Skeletal muscle satellite cell (primary cell): ENCODE measurements at regions not wholly inside any gene's neighbourhood (a gene's known extent, or its start where the extent isn't known, plus 50 kb on each side); places are given as distances from the start of the nearest gene placed in this dataset.

Source experiments
- H3K27me3 ChIP-seq: 2 replicates; pipeline ENCODE4 v1.7.0; 2013; ENCODE audit warnings: low read length; ENCODE audit not compliant: control insufficient read depth, insufficient read depth
- H3K36me3 ChIP-seq: 2 replicates; pipeline ENCODE4 v1.7.0; 2013; ENCODE audit warnings: mild to moderate bottlenecking, control low read depth, low read length; ENCODE audit not compliant: insufficient read depth
- H3K4me1 ChIP-seq: 2 replicates; pipeline ENCODE4 v1.7.0; 2013; ENCODE audit warnings: low read length; ENCODE audit not compliant: control insufficient read depth, insufficient read depth
- H3K4me2 ChIP-seq: 2 replicates; pipeline ENCODE4 v1.7.0; 2013; ENCODE audit warnings: mild to moderate bottlenecking, low read length
- H3K4me3 ChIP-seq: 2 replicates; pipeline ENCODE4 v1.7.0; 2013; ENCODE audit warnings: low read length
- H3K9ac ChIP-seq: 2 replicates; pipeline ENCODE4 v1.7.0; 2013; ENCODE audit warnings: mild to moderate bottlenecking, low read depth, low read length, moderate library complexity
- H3K9me3 ChIP-seq: replicated peaks from 2 replicates; pipeline ENCODE4 v1.7.0; 2013; ENCODE audit warnings: mild to moderate bottlenecking, control low read depth, low read length

DNA sequence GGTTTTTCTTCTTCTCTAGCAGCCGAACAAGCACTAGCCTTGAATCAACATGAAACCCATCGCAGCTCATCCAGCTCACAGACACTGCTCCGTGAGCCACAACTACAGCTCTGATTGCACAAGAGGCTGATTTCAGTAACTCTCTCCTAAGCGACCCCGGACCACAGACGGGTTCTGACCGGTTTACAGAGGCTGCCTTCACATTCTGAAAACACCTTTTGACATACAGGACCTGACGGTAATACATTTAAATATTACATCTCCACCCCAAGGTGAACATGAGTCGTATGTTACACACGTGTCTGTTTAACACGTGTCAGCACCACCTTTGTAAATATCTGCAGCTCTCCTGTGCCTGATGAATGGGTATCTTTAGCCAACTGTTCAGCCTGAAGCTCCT lies 120.7 kb downstream of the TMEM18 start:
- Histone ChIP-seq H3K4me2 (no peak overlapping the region), H3K4me1 (no peaks in the 10 kb centered on the region), H3K36me3 (no peaks in the 10 kb centered on the region), H3K4me3 (no peak overlapping the region), H3K9me3 (peaks cover 20% of the 10 kb centered on the region), H3K9ac (no peak overlapping the region), H3K27me3 (no peaks in the 10 kb centered on the region)

DNA sequence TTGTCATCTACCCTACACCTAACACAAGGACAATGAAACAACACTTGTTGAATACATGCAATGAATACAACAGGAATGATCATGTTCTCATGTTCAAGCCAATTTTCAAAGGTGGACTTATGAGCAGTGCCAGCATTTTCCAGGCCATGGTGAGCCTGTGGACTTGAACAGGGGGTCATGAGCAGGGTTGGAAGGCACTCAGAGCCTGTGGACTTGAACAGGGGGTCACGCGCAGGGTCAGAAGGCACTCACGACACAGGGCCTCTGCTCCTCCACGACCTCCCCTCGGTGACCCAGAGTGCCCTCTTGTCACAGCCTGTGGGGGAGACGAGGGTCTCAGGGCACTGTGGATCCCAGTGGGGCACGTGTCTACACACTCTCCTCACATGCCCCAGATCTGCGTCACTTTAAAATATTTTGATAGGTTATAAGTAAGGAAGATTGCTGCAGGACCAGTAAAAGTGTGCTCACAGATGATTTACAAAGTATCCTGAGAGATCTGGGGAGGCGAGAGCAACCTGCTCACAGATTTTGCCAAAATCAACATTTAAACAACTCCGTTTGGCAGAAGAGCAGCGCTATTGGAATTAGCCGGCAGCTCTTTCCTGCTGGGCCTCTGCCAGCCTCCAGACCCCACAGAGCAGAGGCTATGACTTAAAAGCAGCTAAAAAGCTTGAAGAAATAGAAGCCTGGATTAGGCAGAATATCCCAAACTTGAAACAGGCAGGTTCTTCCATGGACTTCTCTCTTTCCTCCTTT lies 121.9 kb downstream of the TMEM18 start:
- Histone ChIP-seq H3K27me3 (no peaks in the 10 kb centered on the region), H3K36me3 (no peaks in the 10 kb centered on the region), H3K9ac (no peak overlapping the region), H3K9me3 (peaks cover 24% of the 10 kb centered on the region), H3K4me3 (no peak overlapping the region), H3K4me2 (no peak overlapping the region), H3K4me1 (no peaks in the 10 kb centered on the region)

DNA sequence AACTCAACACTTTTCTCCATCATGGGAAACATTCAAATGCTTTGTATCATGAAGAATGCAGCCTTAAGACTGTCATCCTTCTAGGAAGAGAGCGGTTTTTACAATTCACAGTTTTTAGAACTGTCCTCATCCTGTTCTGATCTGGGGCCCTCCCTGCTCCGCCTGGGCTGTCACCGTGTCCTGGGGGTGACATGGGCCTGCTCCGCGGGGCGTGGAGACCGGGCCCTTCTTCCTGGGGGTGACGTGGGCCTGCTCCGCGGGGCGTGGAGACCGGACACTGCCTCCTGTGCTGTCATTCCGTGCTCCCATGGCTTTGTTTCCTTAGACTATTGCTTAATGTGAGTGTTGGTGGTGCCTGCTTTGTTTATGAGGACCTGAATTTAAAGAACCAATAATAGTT lies 122.8 kb downstream of the TMEM18 start:
- Histone ChIP-seq H3K4me1 (no peaks in the 10 kb centered on the region), H3K9ac (no peak overlapping the region), H3K27me3 (no peaks in the 10 kb centered on the region), H3K36me3 (no peaks in the 10 kb centered on the region), H3K4me2 (no peak overlapping the region), H3K9me3 (peaks cover 24% of the 10 kb centered on the region), H3K4me3 (no peak overlapping the region)

DNA sequence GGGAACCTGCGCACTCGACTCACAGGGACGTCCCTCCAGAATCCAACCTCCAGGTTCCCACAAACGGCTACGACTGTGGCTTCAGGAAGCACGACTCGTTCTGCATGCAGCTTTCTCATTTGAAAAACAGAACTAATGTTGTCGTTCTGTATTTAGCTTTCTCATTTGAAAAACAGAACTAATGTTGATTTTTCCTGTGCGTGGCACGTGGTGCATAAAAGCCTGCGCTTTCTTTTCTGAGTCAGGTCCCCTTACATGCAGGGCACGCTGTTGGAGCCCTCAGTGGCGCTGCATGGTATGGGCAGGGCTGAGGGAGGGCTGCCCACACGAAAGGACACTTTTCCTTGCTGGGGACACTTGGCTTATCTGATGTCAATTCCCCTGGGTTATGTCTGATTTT lies 124.3 kb downstream of the TMEM18 start:
- Histone ChIP-seq H3K9me3 (peaks cover 24% of the 10 kb centered on the region), H3K4me3 (no peak overlapping the region), H3K4me1 (no peaks in the 10 kb centered on the region), H3K27me3 (no peaks in the 10 kb centered on the region), H3K9ac (no peak overlapping the region), H3K36me3 (no peaks in the 10 kb centered on the region), H3K4me2 (no peak overlapping the region)

DNA sequence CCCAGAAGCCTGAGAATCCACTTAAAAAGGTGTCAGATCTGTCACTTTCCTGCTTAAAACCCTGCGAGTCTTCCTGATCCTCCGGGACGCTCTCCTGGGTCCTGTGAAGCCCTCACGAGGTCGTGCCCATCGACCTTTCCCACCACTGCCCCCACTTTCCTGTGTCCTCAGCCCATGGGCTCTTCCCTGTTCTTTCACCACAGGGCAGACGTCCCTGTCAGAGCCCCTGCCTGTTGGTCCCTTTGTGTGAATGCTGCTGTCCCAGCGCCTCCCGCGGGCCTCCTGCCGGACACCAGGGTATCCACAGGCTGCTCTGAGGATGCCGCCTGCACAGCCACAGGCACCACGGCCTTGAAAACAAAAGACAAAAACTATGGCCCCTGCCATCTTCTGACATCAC lies 125.6 kb downstream of the TMEM18 start:
- Histone ChIP-seq H3K9ac (no peak overlapping the region), H3K36me3 (no peaks in the 10 kb centered on the region), H3K4me3 (no peak overlapping the region), H3K9me3 (peaks cover 17% of the 10 kb centered on the region), H3K4me1 (no peaks in the 10 kb centered on the region), H3K27me3 (no peaks in the 10 kb centered on the region), H3K4me2 (no peak overlapping the region)

DNA sequence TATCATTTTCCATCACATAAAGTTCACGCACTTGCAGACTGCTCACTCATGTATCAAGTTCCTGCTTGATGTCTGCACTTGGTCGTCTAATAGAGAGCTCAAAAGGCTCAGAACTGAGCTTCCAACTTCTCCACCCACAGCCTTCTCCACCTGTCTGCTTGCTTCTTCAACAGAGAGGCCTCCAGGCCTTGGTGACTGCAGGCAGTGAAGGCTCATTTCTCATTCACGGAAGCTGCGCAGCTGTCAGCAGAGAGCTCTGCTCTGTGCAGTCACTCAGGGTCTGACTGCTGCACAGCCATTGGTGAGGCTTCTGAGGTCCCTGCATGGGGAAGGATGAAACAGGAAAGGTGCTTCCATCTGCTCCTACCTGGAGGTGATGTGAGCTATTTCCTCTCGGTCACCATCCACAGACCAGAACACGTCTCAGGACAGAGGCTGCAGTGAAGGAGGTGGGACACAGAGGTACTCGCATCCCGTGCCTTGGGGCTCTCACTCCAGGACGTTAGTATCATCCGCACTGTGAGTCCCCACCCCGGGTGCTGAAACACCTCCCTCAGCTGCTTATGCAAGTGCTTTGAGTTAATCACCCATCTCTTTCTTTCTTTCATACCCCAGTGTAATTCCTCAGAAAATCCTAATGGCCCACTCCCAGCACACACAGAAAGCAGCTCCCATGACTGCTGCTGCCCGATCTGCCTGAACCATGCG lies 126.2 kb downstream of the TMEM18 start:
- Histone ChIP-seq H3K27me3 (no peaks in the 10 kb centered on the region), H3K4me1 (no peaks in the 10 kb centered on the region), H3K4me2 (no peak overlapping the region), H3K9me3 (peaks cover 17% of the 10 kb centered on the region), H3K9ac (no peak overlapping the region), H3K36me3 (no peaks in the 10 kb centered on the region), H3K4me3 (no peak overlapping the region)

DNA sequence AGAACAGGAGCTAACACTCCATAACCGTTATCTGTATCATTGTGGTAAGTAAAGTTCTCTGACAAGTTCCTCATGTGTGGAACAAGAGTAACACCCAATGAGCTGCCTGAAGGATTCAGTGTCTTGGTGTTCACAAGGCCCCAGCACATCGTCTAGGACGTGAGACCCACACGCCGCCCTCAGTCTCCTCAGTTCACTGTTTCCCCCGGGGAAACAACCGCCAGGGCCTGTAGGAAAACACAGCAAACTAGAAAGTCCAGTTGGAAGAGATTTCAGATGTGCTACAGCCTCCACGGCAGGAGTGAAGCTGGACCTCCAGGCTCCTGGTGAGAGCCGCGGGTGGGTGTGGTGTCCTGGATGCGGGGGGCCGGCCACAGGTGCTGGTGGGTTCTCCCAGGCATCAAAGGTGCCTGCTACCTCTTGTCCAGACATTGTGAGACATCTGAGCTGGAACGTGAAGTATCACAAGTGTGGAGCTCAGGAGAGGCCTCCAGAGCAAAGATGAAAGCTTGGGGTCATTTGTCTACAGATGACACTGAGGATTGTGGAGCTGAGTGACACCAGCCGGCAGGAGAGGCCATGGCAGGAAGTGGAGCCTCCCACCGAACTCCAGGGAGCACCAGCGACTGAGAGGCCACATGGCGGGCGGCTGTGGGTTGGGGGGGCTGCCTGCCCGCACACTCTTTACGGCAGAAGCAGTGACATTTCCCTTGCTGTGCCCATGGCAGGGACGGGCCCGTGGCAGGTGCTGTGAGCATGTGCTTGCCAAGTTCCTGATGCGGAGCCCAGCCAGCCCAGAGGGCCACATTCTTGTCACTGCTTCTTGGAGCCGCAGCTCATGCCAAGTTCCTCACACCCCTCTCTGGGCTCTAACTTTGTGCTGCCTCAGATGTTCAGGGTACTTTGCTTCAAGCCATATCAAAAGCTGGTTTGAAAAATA lies 131.2 kb downstream of the TMEM18 start:
- Histone ChIP-seq H3K4me2 (no peak overlapping the region), H3K27me3 (no peaks in the 10 kb centered on the region), H3K4me3 (no peak overlapping the region), H3K36me3 (no peaks in the 10 kb centered on the region), H3K9ac (no peak overlapping the region), H3K4me1 (no peaks in the 10 kb centered on the region), H3K9me3 (peaks cover 5% of the 10 kb centered on the region)

DNA sequence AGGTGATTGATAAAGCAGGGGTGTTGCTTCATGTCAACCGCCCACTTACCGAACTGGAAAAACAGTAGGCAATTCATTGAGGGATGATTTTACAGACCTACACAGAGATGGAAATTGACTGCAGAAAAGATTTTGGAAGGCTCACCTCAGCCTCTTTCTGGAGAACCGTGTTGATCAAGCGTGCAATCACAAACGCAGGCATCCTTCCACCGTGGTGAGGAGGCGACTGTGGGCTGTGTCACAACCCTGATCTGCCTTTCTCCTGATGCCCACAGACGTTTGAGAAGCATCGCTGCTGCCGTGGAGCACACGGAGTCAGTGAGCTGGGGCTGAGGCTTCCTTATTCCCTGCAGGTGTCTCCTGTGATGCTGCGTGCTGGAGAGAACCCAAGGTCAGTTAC lies 132.0 kb downstream of the TMEM18 start:
- Histone ChIP-seq H3K4me2 (no peak overlapping the region), H3K36me3 (no peaks in the 10 kb centered on the region), H3K4me3 (no peak overlapping the region)

DNA sequence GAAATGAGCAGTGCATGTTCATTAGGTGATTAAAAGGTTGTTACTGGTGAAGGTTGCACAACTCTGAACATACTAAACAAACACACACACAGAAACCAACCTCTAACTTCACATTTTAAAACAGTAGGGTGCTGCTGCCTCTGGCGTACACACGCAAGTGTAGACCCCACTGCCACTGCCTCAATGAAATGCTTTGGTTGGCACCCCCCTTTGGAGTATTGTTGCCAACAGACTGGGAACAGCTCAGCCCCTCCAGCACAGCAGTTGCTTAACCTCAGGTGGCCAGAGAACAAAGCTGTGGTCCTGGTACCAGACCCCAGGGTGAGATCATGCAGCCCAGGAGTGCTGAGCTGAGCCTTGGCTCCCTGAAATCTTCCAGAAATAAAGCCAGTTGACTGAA lies 138.6 kb downstream of the TMEM18 start:
- Histone ChIP-seq H3K4me1 (no peaks in the 10 kb centered on the region), H3K36me3 (no peaks in the 10 kb centered on the region), H3K9ac (no peak overlapping the region), H3K9me3 (no peaks in the 10 kb centered on the region), H3K27me3 (no peaks in the 10 kb centered on the region), H3K4me3 (no peak overlapping the region), H3K4me2 (no peak overlapping the region)

More for the DNA sequence above, 132.0 kb downstream of the TMEM18 start:
- peaks cover 3% of the 10 kb centered on the region for H3K9me3 ChIP-seq
- H3K27me3 ChIP-seq, result no peaks in the 10 kb centered on the region
- no peaks in the 10 kb centered on the region for H3K4me1 ChIP-seq
- no peak overlapping the region for H3K9ac ChIP-seq

DNA sequence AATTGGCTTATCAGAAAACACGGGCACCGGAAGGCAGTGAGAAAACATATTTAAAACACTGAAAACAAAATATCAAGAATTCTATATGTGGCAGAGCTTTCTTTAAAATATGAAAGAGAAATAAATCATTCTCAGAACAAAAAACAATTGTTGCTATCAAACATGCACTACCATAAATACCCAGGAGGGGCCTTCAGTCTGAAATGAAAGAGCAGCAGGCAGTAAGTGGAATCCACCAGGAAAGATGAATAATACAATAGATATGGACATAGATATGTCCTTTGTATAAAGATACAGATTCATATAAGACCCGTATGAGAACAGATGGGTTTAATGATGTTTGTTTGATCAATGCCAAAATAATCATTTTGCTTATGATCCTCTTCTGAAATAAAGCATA lies 142.0 kb downstream of the TMEM18 start:
- no peaks in the 10 kb centered on the region for H3K36me3 ChIP-seq
- no peaks in the 10 kb centered on the region for H3K4me1 ChIP-seq
- no peak overlapping the region for H3K9ac ChIP-seq
- no peak overlapping the region for H3K4me3 ChIP-seq
- H3K4me2 ChIP-seq, result no peak overlapping the region
- H3K27me3 ChIP-seq, result no peaks in the 10 kb centered on the region
- H3K9me3 ChIP-seq, result no peaks in the 10 kb centered on the region

DNA sequence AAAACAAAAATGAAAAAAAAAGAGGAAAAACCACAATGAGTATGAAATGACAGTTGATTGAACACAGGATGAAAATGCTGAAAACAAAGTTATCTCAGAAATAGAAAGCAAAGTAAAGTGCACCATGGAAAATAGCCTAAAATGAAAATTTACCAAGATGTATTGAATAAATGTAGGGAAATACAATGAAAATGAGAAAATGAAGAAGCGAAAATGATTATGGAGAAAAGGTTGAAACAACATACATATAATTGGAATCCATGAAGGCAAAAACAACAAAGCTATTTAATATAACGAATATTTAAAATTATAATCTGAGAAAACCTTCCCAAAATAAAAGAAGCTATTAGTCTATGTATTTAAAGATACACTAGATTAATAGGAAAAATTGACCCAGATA lies 147.4 kb downstream of the TMEM18 start:
- H3K4me1 ChIP-seq, result no peaks in the 10 kb centered on the region
- H3K36me3 ChIP-seq, result no peaks in the 10 kb centered on the region
- H3K4me2 ChIP-seq, result no peak overlapping the region
- H3K9me3 ChIP-seq, result no peaks in the 10 kb centered on the region
- no peak overlapping the region for H3K9ac ChIP-seq
- no peak overlapping the region for H3K4me3 ChIP-seq
- H3K27me3 ChIP-seq, result no peaks in the 10 kb centered on the region
